ENCODE measurements at regions not wholly inside any gene's neighbourhood (a gene's known extent, or its start where the extent isn't known, plus 50 kb on each side); places are given as distances from the start of the nearest gene placed in this dataset.

- TF ChIP-seq SMC3 (conservative IDR thresholded peaks at IDR 0.05; ENCODE audit: poor library complexity) (no peak), MXI1 (conservative IDR thresholded peaks at IDR 0.05; ENCODE audit: poor library complexity, severe bottlenecking) (no peak), EP300 (conservative IDR thresholded peaks at IDR 0.05; ENCODE audit: poor library complexity, severe bottlenecking) (no peak), RAD21 (conservative IDR thresholded peaks at IDR 0.05) (no peak), TAF1 (IDR thresholded peaks at IDR 0.05; ENCODE audit: low read depth) (no peak), POLR2AphosphoS5 (IDR thresholded peaks at IDR 0.05) (no peak), CTCF (IDR thresholded peaks at IDR 0.05; ENCODE audit: poor library complexity, severe bottlenecking) (no peak), EZH2 (IDR thresholded peaks at IDR 0.05; ENCODE audit: borderline replicate concordance, insufficient read depth, low read length, poor library complexity, severe bottlenecking) (no peak)
- Histone ChIP-seq H3F3A (ENCODE audit: insufficient read depth, low read length, poor library complexity, severe bottlenecking) (no peaks in the 10 kb centered on the region), H4K20me1 (ENCODE audit: insufficient read depth) (no peaks in the 10 kb centered on the region), H3K4me3 (ENCODE audit: low read length) (no peak overlapping the region), H3K36me3 (ENCODE audit: insufficient read depth, low read length) (no peaks in the 10 kb centered on the region), H3K27ac (ENCODE audit: low read length) (no peak overlapping the region), H3K79me2 (replicated peaks; ENCODE audit: insufficient read depth, low read length) (no peaks in the 10 kb centered on the region), H3K9ac (ENCODE audit: low read length) (no peak overlapping the region), H3K9me2 (ENCODE audit: insufficient read depth, low read length) (no peaks in the 10 kb centered on the region), H3K27me3 (ENCODE audit: insufficient read depth, low read depth, low read length) (no peaks in the 10 kb centered on the region), H3K4me2 (ENCODE audit: low read length) (no peak overlapping the region), H2AFZ (ENCODE audit: low read depth, low read length) (no peak overlapping the region), H3K9me3 (ENCODE audit: low read length) (no peaks in the 10 kb centered on the region)
These were observed 223.3 kb downstream of the NR2F1-AS1 start for GRCh38 chr5:93357686-93358085.

GRCh38 chr5:93355691-93356090 lies 225.3 kb downstream of the NR2F1-AS1 start:
- TF ChIP-seq REST (IDR thresholded peaks at IDR 0.05; ENCODE audit: borderline replicate concordance) (no peak), SMC3 (conservative IDR thresholded peaks at IDR 0.05; ENCODE audit: poor library complexity) (no peak), RAD21 (conservative IDR thresholded peaks at IDR 0.05) (no peak), CTCF (IDR thresholded peaks at IDR 0.05; ENCODE audit: poor library complexity, severe bottlenecking) (no peak), EZH2 (IDR thresholded peaks at IDR 0.05; ENCODE audit: borderline replicate concordance, insufficient read depth, low read length, poor library complexity, severe bottlenecking) (no peak), TAF1 (IDR thresholded peaks at IDR 0.05; ENCODE audit: low read depth) (no peak), EP300 (conservative IDR thresholded peaks at IDR 0.05; ENCODE audit: poor library complexity, severe bottlenecking) (no peak), MXI1 (conservative IDR thresholded peaks at IDR 0.05; ENCODE audit: poor library complexity, severe bottlenecking) (no peak), POLR2AphosphoS5 (IDR thresholded peaks at IDR 0.05) (no peak)
- Histone ChIP-seq H3K9me3 (ENCODE audit: low read length) (no peaks in the 10 kb centered on the region), H2AFZ (ENCODE audit: low read depth, low read length) (no peak overlapping the region)

More at GRCh38 chr5:93355691-93356090, 225.3 kb downstream of the NR2F1-AS1 start:
- no peaks in the 10 kb centered on the region for H3F3A ChIP-seq (ENCODE audit: insufficient read depth, low read length, poor library complexity, severe bottlenecking)
- no peak overlapping the region for H3K9ac ChIP-seq (ENCODE audit: low read length)
- no peaks in the 10 kb centered on the region for H3K27me3 ChIP-seq (ENCODE audit: insufficient read depth, low read depth, low read length)
- no peak overlapping the region for H3K4me2 ChIP-seq (ENCODE audit: low read length)
- H3K36me3 ChIP-seq (ENCODE audit: insufficient read depth, low read length) = no peaks in the 10 kb centered on the region
- no peaks in the 10 kb centered on the region for H4K20me1 ChIP-seq (ENCODE audit: insufficient read depth)
- no peaks in the 10 kb centered on the region for H3K79me2 ChIP-seq (replicated peaks; ENCODE audit: insufficient read depth, low read length)
- no peak overlapping the region for H3K27ac ChIP-seq (ENCODE audit: low read length)
- no peak overlapping the region for H3K4me3 ChIP-seq (ENCODE audit: low read length)
- no peaks in the 10 kb centered on the region for H3K9me2 ChIP-seq (ENCODE audit: insufficient read depth, low read length)
